Neuron (in vitro differentiated cells): ENCODE measurements at regions not wholly inside any gene's neighbourhood (a gene's known extent, or its start where the extent isn't known, plus 50 kb on each side); places are given as distances from the start of the nearest gene placed in this dataset.

Source experiments
- H2AFZ ChIP-seq: one replicate; pipeline ENCODE4 v1.6.1; 2013; ENCODE audit warnings: low read depth, mild to moderate bottlenecking, inconsistent platforms, low read length, moderate library complexity
- H3K27me3 ChIP-seq: one replicate; pipeline ENCODE4 v1.6.1; 2013; ENCODE audit warnings: low read length; ENCODE audit not compliant: insufficient read depth
- H3K36me3 ChIP-seq: one replicate; pipeline ENCODE4 v1.6.1; 2013; ENCODE audit warnings: low read length; ENCODE audit not compliant: insufficient read depth
- H3K4me1 ChIP-seq: one replicate; pipeline ENCODE4 v1.6.1; 2013; ENCODE audit warnings: low read length; ENCODE audit not compliant: insufficient read depth
- H3K4me3 ChIP-seq: 2 replicates; pipeline ENCODE4 v1.5.1; 2013; ENCODE audit warnings: mild to moderate bottlenecking, low read length, moderate library complexity
- H3K9me3 ChIP-seq: one replicate; pipeline ENCODE4 v1.6.1; 2013; ENCODE audit warnings: low read length

GRCh38 chr11:15859411-15859810 is 496.9 kb downstream of the SOX6 start:
- Histone ChIP-seq H3K27me3 (peaks cover 7% of the 10 kb centered on the region), H2AFZ (no peak overlapping the region), H3K36me3 (no peaks in the 10 kb centered on the region), H3K4me1 (peaks cover 14% of the 10 kb centered on the region), H3K4me3 (no peak overlapping the region), H3K9me3 (peaks cover 2% of the 10 kb centered on the region)

- H3K4me1 ChIP-seq = peaks cover 25% of the 10 kb centered on the region
- no peak overlapping the region for H2AFZ ChIP-seq
- H3K27me3 ChIP-seq = peaks cover 7% of the 10 kb centered on the region
- no peak overlapping the region for H3K4me3 ChIP-seq
- no peaks in the 10 kb centered on the region for H3K36me3 ChIP-seq
- peaks cover 2% of the 10 kb centered on the region for H3K9me3 ChIP-seq
Measured at GRCh38 chr11:15861256-15861655, 495.1 kb downstream of the SOX6 start.

GRCh38 chr11:15863411-15863810 is 492.9 kb downstream of the SOX6 start:
- H3K27me3 ChIP-seq = peaks cover 7% of the 10 kb centered on the region
- H3K4me1 ChIP-seq = peaks cover 25% of the 10 kb centered on the region
- no peak overlapping the region for H3K4me3 ChIP-seq
- H3K36me3 ChIP-seq = no peaks in the 10 kb centered on the region
- peaks cover 2% of the 10 kb centered on the region for H3K9me3 ChIP-seq
- H2AFZ ChIP-seq = no peak overlapping the region

GRCh38 chr11:15864026-15864805 is 492.1 kb downstream of the SOX6 start:
- peaks cover 2% of the 10 kb centered on the region for H3K9me3 ChIP-seq
- H3K36me3 ChIP-seq = no peaks in the 10 kb centered on the region
- peaks cover 25% of the 10 kb centered on the region for H3K4me1 ChIP-seq
- H3K4me3 ChIP-seq = no peak overlapping the region
- peaks cover 7% of the 10 kb centered on the region for H3K27me3 ChIP-seq
- no peak overlapping the region for H2AFZ ChIP-seq

- H3K9me3 ChIP-seq = no peaks in the 10 kb centered on the region
- H3K36me3 ChIP-seq = no peaks in the 10 kb centered on the region
- no peak overlapping the region for H2AFZ ChIP-seq
- H3K4me1 ChIP-seq = peaks cover 26% of the 10 kb centered on the region
- no peaks in the 10 kb centered on the region for H3K27me3 ChIP-seq
- H3K4me3 ChIP-seq = no peak overlapping the region
Measured at GRCh38 chr11:15865212-15865987, 490.9 kb downstream of the SOX6 start.

GRCh38 chr11:15867871-15868270 is 488.5 kb downstream of the SOX6 start:
- no peak overlapping the region for H2AFZ ChIP-seq

GRCh38 chr11:15870911-15871310 is 485.4 kb downstream of the SOX6 start:
- no peak overlapping the region for H2AFZ ChIP-seq
- no peaks in the 10 kb centered on the region for H3K9me3 ChIP-seq
- H3K36me3 ChIP-seq = no peaks in the 10 kb centered on the region

More at GRCh38 chr11:15867871-15868270, 488.5 kb downstream of the SOX6 start:
- no peaks in the 10 kb centered on the region for H3K36me3 ChIP-seq
- no peak overlapping the region for H3K4me3 ChIP-seq
- no peaks in the 10 kb centered on the region for H3K9me3 ChIP-seq
- H3K27me3 ChIP-seq = no peaks in the 10 kb centered on the region
- peaks cover 49% of the 10 kb centered on the region for H3K4me1 ChIP-seq

GRCh38 chr11:15871904-15872626 is 484.3 kb downstream of the SOX6 start:
- Histone ChIP-seq H3K9me3 (no peaks in the 10 kb centered on the region), H3K4me1 (peaks cover 37% of the 10 kb centered on the region), H3K4me3 (no peak overlapping the region), H3K36me3 (no peaks in the 10 kb centered on the region), H3K27me3 (no peaks in the 10 kb centered on the region), H2AFZ (no peak overlapping the region)

More at GRCh38 chr11:15870911-15871310, 485.4 kb downstream of the SOX6 start:
- Histone ChIP-seq H3K27me3 (no peaks in the 10 kb centered on the region), H3K4me3 (no peak overlapping the region), H3K4me1 (peaks cover 33% of the 10 kb centered on the region)

- Histone ChIP-seq H3K4me3 (no peak overlapping the region), H2AFZ (no peak overlapping the region), H3K4me1 (peaks cover 37% of the 10 kb centered on the region), H3K27me3 (no peaks in the 10 kb centered on the region), H3K9me3 (no peaks in the 10 kb centered on the region), H3K36me3 (no peaks in the 10 kb centered on the region)
Measured at GRCh38 chr11:15873501-15873900, 482.8 kb downstream of the SOX6 start.

GRCh38 chr11:15874704-15875103 is 481.6 kb downstream of the SOX6 start:
- no peak overlapping the region for H2AFZ ChIP-seq

GRCh38 chr11:15875393-15875792 is 481.0 kb downstream of the SOX6 start:
- H3K4me3 ChIP-seq = no peak overlapping the region
- no peaks in the 10 kb centered on the region for H3K9me3 ChIP-seq
- H3K36me3 ChIP-seq = no peaks in the 10 kb centered on the region
- peaks cover 36% of the 10 kb centered on the region for H3K4me1 ChIP-seq
- no peak overlapping the region for H2AFZ ChIP-seq
- peaks cover 5% of the 10 kb centered on the region for H3K27me3 ChIP-seq

More at GRCh38 chr11:15874704-15875103, 481.6 kb downstream of the SOX6 start:
- peaks cover 37% of the 10 kb centered on the region for H3K4me1 ChIP-seq
- H3K9me3 ChIP-seq = no peaks in the 10 kb centered on the region
- peaks cover 5% of the 10 kb centered on the region for H3K27me3 ChIP-seq
- no peak overlapping the region for H3K4me3 ChIP-seq
- H3K36me3 ChIP-seq = no peaks in the 10 kb centered on the region

- Histone ChIP-seq H3K27me3 (peaks cover 5% of the 10 kb centered on the region), H3K36me3 (no peaks in the 10 kb centered on the region), H3K4me3 (no peak overlapping the region), H2AFZ (no peak overlapping the region), H3K4me1 (peaks cover 31% of the 10 kb centered on the region), H3K9me3 (no peaks in the 10 kb centered on the region)
Measured at GRCh38 chr11:15875943-15876342, 480.4 kb downstream of the SOX6 start.

- Histone ChIP-seq H3K4me3 (no peak overlapping the region), H3K27me3 (peaks cover 10% of the 10 kb centered on the region), H3K4me1 (peaks cover 10% of the 10 kb centered on the region), H2AFZ (no peak overlapping the region), H3K36me3 (no peaks in the 10 kb centered on the region), H3K9me3 (no peaks in the 10 kb centered on the region)
Measured at GRCh38 chr11:15878756-15879155, 477.6 kb downstream of the SOX6 start.
